ENCODE measurements at regions not wholly inside any gene's neighbourhood (a gene's known extent, or its start where the extent isn't known, plus 50 kb on each side); places are given as distances from the start of the nearest gene placed in this dataset.

GRCh38 chr3:72257203-72257602 is 472.3 kb upstream of the PROK2 start:
- TF ChIP-seq CTCF (IDR thresholded peaks at IDR 0.05; ENCODE audit: insufficient read depth, low read length, poor library complexity, severe bottlenecking) (no peak), EZH2phosphoT487 (conservative IDR thresholded peaks at IDR 0.05; ENCODE audit: low read length) (no peak)

Data from SU-DHL-6 (cell line).